ENCODE measurements at regions not wholly inside any gene's neighbourhood (a gene's known extent, or its start where the extent isn't known, plus 50 kb on each side); places are given as distances from the start of the nearest gene placed in this dataset.

DNA sequence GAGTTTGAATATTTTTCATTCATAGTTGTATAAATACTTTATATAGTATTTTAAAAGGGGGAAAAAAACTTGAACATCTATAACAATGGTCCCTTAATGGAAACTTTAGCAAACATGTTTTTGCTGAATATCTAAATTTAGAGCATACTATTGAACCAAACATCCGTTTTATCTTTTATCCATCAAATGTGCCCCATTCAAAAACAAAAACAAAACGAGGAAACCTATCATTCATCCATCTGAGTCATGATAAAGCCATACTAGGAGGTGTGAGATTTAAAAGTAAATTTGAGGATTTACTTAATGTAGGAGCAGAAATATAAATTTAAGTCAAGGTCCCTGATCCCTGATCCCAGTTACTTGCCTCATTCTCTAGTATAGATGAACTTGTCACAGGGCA, 463.6 kb upstream of the MDFIC2 start:
- H3K4me3 ChIP-seq (replicated peaks; ENCODE audit: low read depth, low read length) = no peak overlapping the region
- DNase-seq (ENCODE audit: low read depth) = no peak
- TF ChIP-seq, protein P1, sequence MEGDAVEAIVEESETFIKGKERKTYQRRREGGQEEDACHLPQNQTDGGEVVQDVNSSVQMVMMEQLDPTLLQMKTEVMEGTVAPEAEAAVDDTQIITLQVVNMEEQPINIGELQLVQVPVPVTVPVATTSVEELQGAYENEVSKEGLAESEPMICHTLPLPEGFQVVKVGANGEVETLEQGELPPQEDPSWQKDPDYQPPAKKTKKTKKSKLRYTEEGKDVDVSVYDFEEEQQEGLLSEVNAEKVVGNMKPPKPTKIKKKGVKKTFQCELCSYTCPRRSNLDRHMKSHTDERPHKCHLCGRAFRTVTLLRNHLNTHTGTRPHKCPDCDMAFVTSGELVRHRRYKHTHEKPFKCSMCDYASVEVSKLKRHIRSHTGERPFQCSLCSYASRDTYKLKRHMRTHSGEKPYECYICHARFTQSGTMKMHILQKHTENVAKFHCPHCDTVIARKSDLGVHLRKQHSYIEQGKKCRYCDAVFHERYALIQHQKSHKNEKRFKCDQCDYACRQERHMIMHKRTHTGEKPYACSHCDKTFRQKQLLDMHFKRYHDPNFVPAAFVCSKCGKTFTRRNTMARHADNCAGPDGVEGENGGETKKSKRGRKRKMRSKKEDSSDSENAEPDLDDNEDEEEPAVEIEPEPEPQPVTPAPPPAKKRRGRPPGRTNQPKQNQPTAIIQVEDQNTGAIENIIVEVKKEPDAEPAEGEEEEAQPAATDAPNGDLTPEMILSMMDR (IDR thresholded peaks at IDR 0.05; ENCODE audit: low read length, missing control alignments) = no peak

GRCh38 chr3:70775257-70775656, 462.8 kb upstream of the MDFIC2 start:
- no peak overlapping the region for H3K4me3 ChIP-seq (replicated peaks; ENCODE audit: low read depth, low read length)
- DNase-seq (ENCODE audit: low read depth) = no peak
- TF ChIP-seq, protein P1 (IDR thresholded peaks at IDR 0.05; ENCODE audit: low read length, missing control alignments) = no peak

DNA sequence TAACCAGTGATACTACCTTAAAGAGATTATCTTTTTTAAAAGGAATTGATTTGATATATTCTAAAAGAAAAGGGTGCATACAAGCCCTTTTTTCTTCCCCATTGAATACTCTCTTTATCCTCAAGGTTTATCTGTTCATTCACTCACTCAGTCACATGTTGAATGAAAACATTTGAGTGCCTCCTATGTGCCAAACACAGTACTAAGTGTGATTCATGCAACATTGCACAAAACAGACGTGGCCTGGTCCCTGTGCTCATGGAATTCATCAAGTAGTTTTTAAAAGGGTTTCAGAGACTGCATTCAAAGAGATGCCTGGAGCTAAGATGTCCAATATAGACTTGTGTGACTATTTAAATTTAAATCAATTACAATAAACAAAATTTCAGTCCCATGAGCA, 462.2 kb upstream of the MDFIC2 start:
- H3K4me3 ChIP-seq (replicated peaks; ENCODE audit: low read depth, low read length) = no peak overlapping the region
- TF ChIP-seq, protein P1 (IDR thresholded peaks at IDR 0.05; ENCODE audit: low read length, missing control alignments) = no peak
- DNase-seq (ENCODE audit: low read depth) = no peak

DNA sequence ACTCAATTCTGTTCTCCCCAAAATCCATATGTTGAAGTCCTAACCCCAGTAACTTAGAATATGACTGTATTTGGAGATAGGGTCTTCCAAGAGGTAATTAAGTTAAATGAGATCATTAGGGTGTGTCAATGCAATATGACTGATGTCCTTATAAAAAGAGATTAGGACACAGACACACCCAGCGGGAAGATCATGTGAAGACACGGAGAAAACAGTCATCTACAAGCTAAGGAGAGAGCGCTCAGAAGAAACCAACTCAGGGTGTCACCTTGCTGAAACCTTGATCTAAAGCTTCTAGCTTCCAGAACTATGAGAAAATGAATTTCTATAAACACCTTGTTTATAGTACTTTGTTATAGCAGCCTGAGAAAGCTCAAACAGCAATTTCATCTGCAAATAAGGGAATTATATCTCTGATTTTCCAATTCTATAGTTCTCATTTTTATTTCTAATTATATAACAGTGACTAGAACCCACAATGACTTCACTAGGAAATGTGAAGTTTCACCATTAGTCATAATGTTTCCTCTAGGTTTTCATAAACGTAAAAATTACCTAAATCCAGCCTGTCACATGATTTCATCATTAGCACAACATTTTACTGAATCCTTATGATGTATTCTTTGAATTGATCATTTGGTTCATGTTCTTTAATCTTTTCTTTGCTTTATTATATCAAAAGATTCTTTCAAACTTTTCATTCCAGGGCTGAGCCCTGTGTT, 459.1 kb upstream of the MDFIC2 start:
- TF ChIP-seq, protein P1 (IDR thresholded peaks at IDR 0.05; ENCODE audit: low read length, missing control alignments) = no peak
- peak; percentile 41 for DNase-seq (ENCODE audit: low read depth)
- no peak overlapping the region for H3K4me3 ChIP-seq (replicated peaks; ENCODE audit: low read depth, low read length)

- TF ChIP-seq, protein P1 (IDR thresholded peaks at IDR 0.05; ENCODE audit: low read length, missing control alignments) = no peak
- no peak for DNase-seq (ENCODE audit: low read depth)
- H3K4me3 ChIP-seq (replicated peaks; ENCODE audit: low read depth, low read length) = no peak overlapping the region
Measured at GRCh38 chr3:70770650-70771049, 458.2 kb upstream of the MDFIC2 start.

- TF ChIP-seq, protein P1 (IDR thresholded peaks at IDR 0.05; ENCODE audit: low read length, missing control alignments) = no peak
- no peak for DNase-seq (ENCODE audit: low read depth)
- H3K4me3 ChIP-seq (replicated peaks; ENCODE audit: low read depth, low read length) = no peak overlapping the region
Measured at GRCh38 chr3:70766301-70766700, 453.9 kb upstream of the MDFIC2 start.

- DNase-seq (ENCODE audit: low read depth) = no peak
- TF ChIP-seq, protein P1 (IDR thresholded peaks at IDR 0.05; ENCODE audit: low read length, missing control alignments) = no peak
- H3K4me3 ChIP-seq (replicated peaks; ENCODE audit: low read depth, low read length) = no peak overlapping the region
Measured at GRCh38 chr3:70763894-70764293, 451.5 kb upstream of the MDFIC2 start.
